H1 (cell line): ENCODE measurements at regions not wholly inside any gene's neighbourhood (a gene's known extent, or its start where the extent isn't known, plus 50 kb on each side); places are given as distances from the start of the nearest gene placed in this dataset.

Experiments used
- CTCF ChIA-PET: fragments of 300-600 bp; sonication (Branson Sonifier 250); formaldehyde crosslinking; loops from one replicate; lab custom pipeline; 2021; ENCODE audit not compliant: partially characterized antibody; lab: Charles Lee
- POLR2A ChIA-PET: fragments of 300-600 bp; sonication (Branson Sonifier 250); formaldehyde crosslinking; loops from one replicate; lab custom pipeline; 2021; ENCODE audit warnings: inconsistent platforms; ENCODE audit not compliant: partially characterized antibody; lab: Charles Lee
- DNase-seq, 2 experiments: peaks; one replicate each; pipeline versions ENCODE4 v3.0.0 to v3.0.0-alpha.2; 2010 to 2022; ENCODE audit warnings: low spot score in 2 of 2, low read depth in 1 of 2, mixed read lengths in 1 of 2
- FAIRE-seq: peaks from 2 replicates; lab custom pipeline; 2011; peaks lifted over from hg19 to GRCh38; lab: Jason Lieb, UNC
- H2AFZ ChIP-seq: 2 replicates; pipeline ENCODE4 v1.8.1; 2012; ENCODE audit warnings: low read length, inconsistent platforms
- H2AK5ac ChIP-seq: 2 replicates; pipeline ENCODE4 v1.6.1; 2013; ENCODE audit warnings: low read depth, low read length
- H2BK120ac ChIP-seq: replicated peaks from 2 replicates; pipeline ENCODE3; 2013; ENCODE audit warnings: low read depth, low read length, inconsistent platforms
- H2BK12ac ChIP-seq: 2 replicates; pipeline ENCODE4 v1.6.1; 2013; ENCODE audit warnings: low read depth, low read length
- H2BK15ac ChIP-seq: 2 replicates; pipeline ENCODE4 v1.6.1; 2013; ENCODE audit warnings: low read length
- H2BK20ac ChIP-seq: 2 replicates; pipeline ENCODE4 v1.6.1; 2013; ENCODE audit warnings: low read length
- H2BK5ac ChIP-seq: 2 replicates; pipeline ENCODE4 v1.6.1; 2013; ENCODE audit warnings: low read depth, low read length
- H3K14ac ChIP-seq: 2 replicates; pipeline ENCODE4 v1.6.1; 2013; ENCODE audit warnings: inconsistent platforms; ENCODE audit not compliant: insufficient read length
- H3K18ac ChIP-seq: 2 replicates; pipeline ENCODE4 v1.6.1; 2013; ENCODE audit warnings: low read length; ENCODE audit errors: extremely low read depth
- H3K23ac ChIP-seq: 2 replicates; pipeline ENCODE4 v1.6.1; 2013; ENCODE audit warnings: inconsistent platforms; ENCODE audit not compliant: insufficient read length
- H3K23me2 ChIP-seq: 2 replicates; pipeline ENCODE4 v1.6.1; 2013; ENCODE audit warnings: low read depth, low read length
- H3K27ac ChIP-seq: 2 replicates; pipeline ENCODE4 v1.6.1; 2011; ENCODE audit warnings: low read depth, low read length, inconsistent platforms
- H3K27me3 ChIP-seq, 4 experiments: replicated peaks in 1 of 4; 1 replicate in 1 of 4; 2 replicates in 3 of 4; pipeline versions ENCODE4 v1.6.1 to v1.8.1; 2011 to 2013; ENCODE audit warnings: low read length in 3 of 4, mild to moderate bottlenecking in 3 of 4, inconsistent platforms in 2 of 4, mixed read lengths in 2 of 4, moderate library complexity in 1 of 4; ENCODE audit not compliant: control insufficient read depth in 3 of 4, insufficient read depth in 3 of 4; ENCODE audit errors: extremely low read depth in 1 of 4
- H3K36me3 ChIP-seq, 4 experiments: 2 replicates each; pipeline versions ENCODE4 v1.6.1 to v1.8.1; 2011 to 2013; ENCODE audit warnings: mild to moderate bottlenecking in 4 of 4, low read length in 3 of 4, moderate library complexity in 2 of 4, control low read depth in 1 of 4, inconsistent platforms in 1 of 4; ENCODE audit not compliant: insufficient read depth in 4 of 4, control insufficient read depth in 2 of 4
- H3K4ac ChIP-seq: replicated peaks from 2 replicates; pipeline ENCODE3; 2013; ENCODE audit warnings: low read length, low read depth, mixed read lengths, inconsistent platforms; ENCODE audit not compliant: insufficient read length
- H3K4me1 ChIP-seq, 4 experiments: replicated peaks in 1 of 4; 1 replicate in 1 of 4; 2 replicates in 3 of 4; pipeline versions ENCODE4 v1.6.1 to v1.8.1; 2011 to 2013; ENCODE audit warnings: low read length in 3 of 4, inconsistent platforms in 2 of 4, mixed read lengths in 1 of 4; ENCODE audit not compliant: insufficient read depth in 4 of 4, control insufficient read depth in 3 of 4
- H3K4me2 ChIP-seq, 2 experiments: 2 replicates each; pipeline versions ENCODE4 v1.6.1 to v1.8.1; 2011 to 2013; ENCODE audit warnings: low read depth in 2 of 2, low read length in 2 of 2, control low read depth in 1 of 2, inconsistent platforms in 1 of 2, mild to moderate bottlenecking in 1 of 2; ENCODE audit not compliant: insufficient read depth in 1 of 2
- H3K4me3 ChIP-seq, 4 experiments: fragments of 200-600, 300-600 bp in 1 of 4; sonication (generic), shearing (Covaris generic), sonication (Bioruptor Twin) in 1 of 4; 2 replicates each; pipeline versions ENCODE4 v1.5.1 to v1.8.1; 2011 to 2016; ENCODE audit warnings: low read length in 4 of 4, low read depth in 3 of 4, control low read depth in 2 of 4, inconsistent platforms in 2 of 4, mild to moderate bottlenecking in 2 of 4, mixed read lengths in 1 of 4, moderate library complexity in 1 of 4; ENCODE audit not compliant: insufficient read depth in 2 of 4; ENCODE audit errors: extremely low read depth in 1 of 4
- H3K56ac ChIP-seq: replicated peaks from 2 replicates; pipeline ENCODE3; 2013; ENCODE audit warnings: low read depth, mild to moderate bottlenecking, mixed read lengths, low read length, inconsistent platforms; ENCODE audit not compliant: insufficient read length
- H3K79me1 ChIP-seq: 2 replicates; pipeline ENCODE4 v1.6.1; 2013; ENCODE audit warnings: low read depth, low read length, control low read depth
- H3K79me2 ChIP-seq, 2 experiments: 2 replicates each; pipeline versions ENCODE4 v1.6.1 to v1.8.1; 2012 to 2013; ENCODE audit warnings: low read length in 2 of 2, mild to moderate bottlenecking in 2 of 2, inconsistent platforms in 1 of 2; ENCODE audit not compliant: insufficient read depth in 2 of 2, control insufficient read depth in 1 of 2
- H3K9ac ChIP-seq, 4 experiments: replicated peaks in 1 of 4; 1 replicate in 1 of 4; 2 replicates in 3 of 4; pipeline versions ENCODE4 v1.6.1 to v1.8.1; 2011 to 2013; ENCODE audit warnings: low read depth in 3 of 4, low read length in 3 of 4, control low read depth in 2 of 4, mild to moderate bottlenecking in 2 of 4, moderate library complexity in 2 of 4, inconsistent platforms in 1 of 4; ENCODE audit errors: extremely low read depth in 1 of 4
- H3K9me3 ChIP-seq, 2 experiments: 2 replicates each; pipeline versions ENCODE4 v1.6.1 to v1.8.1; 2012 to 2013; ENCODE audit warnings: mild to moderate bottlenecking in 2 of 2, moderate library complexity in 2 of 2, control low read depth in 1 of 2, inconsistent platforms in 1 of 2, low read depth in 1 of 2, low read length in 1 of 2, mixed read lengths in 1 of 2; ENCODE audit not compliant: insufficient read depth in 2 of 2
- H4K20me1 ChIP-seq, 2 experiments: replicated peaks in 1 of 2; 2 replicates each; pipeline versions ENCODE3 to v1.8.1; 2011 to 2013; ENCODE audit warnings: inconsistent platforms in 2 of 2, low read length in 2 of 2, mild to moderate bottlenecking in 1 of 2; ENCODE audit not compliant: insufficient read depth in 2 of 2, control insufficient read depth in 1 of 2
- H4K5ac ChIP-seq: 2 replicates; pipeline ENCODE4 v1.6.1; 2013; ENCODE audit warnings: low read length, low read depth, mixed read lengths, inconsistent platforms; ENCODE audit not compliant: insufficient read length
- H4K8ac ChIP-seq: 2 replicates; pipeline ENCODE4 v1.8.0; 2013; ENCODE audit warnings: mild to moderate bottlenecking, moderate library complexity, low read length, inconsistent platforms; ENCODE audit not compliant: insufficient read depth; ENCODE audit errors: extremely low read depth
- H4K91ac ChIP-seq: replicated peaks from 2 replicates; pipeline ENCODE3; 2013; ENCODE audit warnings: low read length, mixed read lengths, inconsistent platforms; ENCODE audit not compliant: insufficient read length
- BCL11A ChIP-seq, 2 experiments: IDR thresholded peaks; one replicate each; pipeline ENCODE4 v1.6.1; 2011; ENCODE audit warnings: low read depth in 2 of 2, low read length in 2 of 2, mild to moderate bottlenecking in 2 of 2
- CBX8 ChIP-seq: fragments of 300-800, 300-1000 bp; sonication (generic); IDR thresholded peaks from 2 replicates; pipeline ENCODE4 v1.7.1; 2016; ENCODE audit warnings: low read depth, low read length, borderline replicate concordance
- CEBPB ChIP-seq: IDR thresholded peaks from 2 replicates; pipeline ENCODE4 v1.6.1; 2012; ENCODE audit warnings: low read depth, low read length
- CHD2 ChIP-seq: IDR thresholded peaks from 2 replicates; pipeline ENCODE4 v1.6.1; 2012; ENCODE audit warnings: low read length, improper control_type of control experiment
- EP300 ChIP-seq, 2 experiments: IDR thresholded peaks; 1 replicate in 1 of 2; 2 replicates in 1 of 2; pipeline ENCODE4 v1.6.1; 2011 to 2012; ENCODE audit warnings: low read depth in 2 of 2, low read length in 2 of 2, mild to moderate bottlenecking in 2 of 2, borderline replicate concordance in 1 of 2, inconsistent platforms in 1 of 2, moderate library complexity in 1 of 2
- PHF8 ChIP-seq: fragments of 200-600 bp; sonication (generic); conservative IDR thresholded peaks from 2 replicates; pipeline ENCODE4 v1.7.1; 2012; ENCODE audit warnings: low read depth, mild to moderate bottlenecking, inconsistent platforms, low read length, moderate library complexity
- POU5F1 ChIP-seq: IDR thresholded peaks from 2 replicates; pipeline ENCODE4 v1.6.1; 2011; ENCODE audit warnings: low read depth, mild to moderate bottlenecking, low read length, moderate library complexity
- RAD21 ChIP-seq, 2 experiments: IDR thresholded peaks in 1 of 2; conservative IDR thresholded peaks in 1 of 2; 2 replicates each; pipeline ENCODE4 v1.6.1; 2011; ENCODE audit warnings: low read depth in 2 of 2, low read length in 2 of 2, improper control_type of control experiment in 1 of 2, inconsistent platforms in 1 of 2, mild to moderate bottlenecking in 1 of 2, moderate library complexity in 1 of 2
- SIRT6 ChIP-seq: IDR thresholded peaks from one replicate; pipeline ENCODE4 v1.7.1; 2012; ENCODE audit warnings: low read length, inconsistent platforms
- SP2 ChIP-seq: IDR thresholded peaks from 2 replicates; pipeline ENCODE4 v1.6.1; 2012; ENCODE audit warnings: mild to moderate bottlenecking, low read length, inconsistent platforms
- SP4 ChIP-seq: IDR thresholded peaks from 2 replicates; pipeline ENCODE4 v1.6.1; 2012; ENCODE audit warnings: low read length, inconsistent platforms
- SUZ12 ChIP-seq: fragments of 200-600 bp; sonication (generic); IDR thresholded peaks from 2 replicates; pipeline ENCODE4 v1.6.1; 2012; ENCODE audit warnings: mild to moderate bottlenecking, inconsistent platforms, low read length, moderate library complexity, mixed read lengths
- YY1 ChIP-seq: IDR thresholded peaks from 2 replicates; pipeline ENCODE4 v1.6.1; 2011; ENCODE audit warnings: low read depth, mild to moderate bottlenecking, low read length
- ZNF274 ChIP-seq: IDR thresholded peaks from 2 replicates; pipeline ENCODE4 v1.7.0; 2012; ENCODE audit warnings: low read length, borderline replicate concordance; ENCODE audit errors: extremely low read depth
- WGBS, 2 experiments: shearing (Covaris generic) in 1 of 2; methylation state at CpG; one replicate each; pipeline versions ENCODE4 v1.1.6 to v1.1.7; 2013 to 2015; ENCODE audit warnings: low lambda C conversion rate in 2 of 2, mixed read lengths in 2 of 2, inconsistent platforms in 1 of 2, low coverage in 1 of 2, missing lambda C conversion rate in 1 of 2; ENCODE audit not compliant: insufficient replicate concordance in 2 of 2, insufficient coverage in 1 of 2, insufficient read length in 1 of 2; ENCODE audit errors: extremely low coverage in 1 of 2, missing lambda C conversion rate in 1 of 2; 5-methylcytosine and 5-hydroxymethylcytosine counted together

- DNase-seq, result no peak
- Histone ChIP-seq H3K56ac (no peak overlapping the region), H4K91ac (no peak overlapping the region), H2BK20ac (no peak overlapping the region), H3K4me3 (no peak overlapping the region), H3K4me1 (no peaks in the 10 kb centered on the region), H2AFZ (no peak overlapping the region), H4K5ac (no peak overlapping the region), H4K8ac (no peak overlapping the region), H2BK12ac (no peak overlapping the region), H3K27ac (no peak overlapping the region), H4K20me1 (no peaks in the 10 kb centered on the region), H3K79me1 (no peaks in the 10 kb centered on the region), H3K9ac (no peak overlapping the region), H3K23ac (no peak overlapping the region), H3K4me2 (no peak overlapping the region), H3K18ac (no peak overlapping the region), H3K4ac (no peak overlapping the region), H3K14ac (no peak overlapping the region), H3K36me3 (no peaks in the 10 kb centered on the region), H3K9me3 (no peaks in the 10 kb centered on the region), H3K27me3 (no peaks in the 10 kb centered on the region), H2BK120ac (no peak overlapping the region), H3K23me2 (no peaks in the 10 kb centered on the region), H2BK15ac (no peak overlapping the region), H3K79me2 (no peaks in the 10 kb centered on the region), H2BK5ac (no peak overlapping the region), H2AK5ac (no peak overlapping the region)
- POLR2A ChIA-PET, result no interaction called here
- no peak for FAIRE-seq
- CTCF ChIA-PET, result no interaction called here
- WGBS, 2 experiments, result 100% methylated on average over 1 of the region's 1 CpG; no CpG with 5 or more reads in 1 of the 2 experiments
- TF ChIP-seq RAD21 (IDR thresholded peaks at IDR 0.05 in 1 of 2, conservative IDR thresholded peaks at IDR 0.05 in 1 of 2; ENCODE audit: low read depth in 2 of 2, low read length in 2 of 2), result no peak
- TF ChIP-seq SUZ12, result no peak
- TF ChIP-seq CHD2, result no peak
- TF ChIP-seq CBX8, result no peak
- TF ChIP-seq BCL11A (IDR thresholded peaks at IDR 0.05; ENCODE audit: low read depth in 2 of 2, low read length in 2 of 2), result no peak
- TF ChIP-seq CEBPB, result no peak
- TF ChIP-seq YY1, result no peak
- no peak for TF ChIP-seq POU5F1
- TF ChIP-seq EP300 (IDR thresholded peaks at IDR 0.05; ENCODE audit: borderline replicate concordance in 1 of 2, low read depth in 2 of 2, low read length in 2 of 2), result no peak
- TF ChIP-seq SP4, result no peak
- TF ChIP-seq SP2, result no peak
- TF ChIP-seq ZNF274, result no peak
- no peak for TF ChIP-seq PHF8
- no peak for TF ChIP-seq SIRT6
Observed at GRCh38 chr14:85793533-85793932, 263.6 kb downstream of the FLRT2 start.
